Spleen (tissue), 11 donors: ENCODE measurements at regions not wholly inside any gene's neighbourhood (a gene's known extent, or its start where the extent isn't known, plus 50 kb on each side); places are given as distances from the start of the nearest gene placed in this dataset.
A peak's percentile ranks its signal among the peaks of the same experiment; 100 is the strongest.

Source experiments
- DNase-seq: peaks from one replicate; pipeline ENCODE4 v3.0.0-alpha.2; 2020
- H3K27ac ChIP-seq, 8 donors: fragments of 200-600 bp; sonication (generic) in 7 of 8; 1 replicate in 4 of 8; 2 replicates in 4 of 8; pipeline versions ENCODE4 v1.5.0 to v1.8.0; 2016 to 2021; ENCODE audit warnings: inconsistent platforms in 4 of 8, mild to moderate bottlenecking in 4 of 8, moderate library complexity in 1 of 8
- H3K27me3 ChIP-seq, 7 donors: fragments of 200-600 bp; sonication (generic) in 6 of 7; replicated peaks in 1 of 7; 1 replicate in 4 of 7; 2 replicates in 3 of 7; pipeline versions ENCODE4 v1.5.0 to v1.8.0; 2016 to 2021; ENCODE audit warnings: inconsistent platforms in 3 of 7, mild to moderate bottlenecking in 1 of 7
- H3K36me3 ChIP-seq, 6 donors: fragments of 200-600 bp; sonication (generic) in 5 of 6; 1 replicate in 4 of 6; 2 replicates in 2 of 6; pipeline versions ENCODE4 v1.5.0 to v1.8.0; 2016 to 2021; ENCODE audit warnings: inconsistent platforms in 2 of 6
- H3K4me1 ChIP-seq, 6 donors: fragments of 200-600 bp; sonication (generic) in 5 of 6; 1 replicate in 3 of 6; 2 replicates in 3 of 6; pipeline versions ENCODE4 v1.5.0 to v1.8.0; 2016 to 2021; ENCODE audit warnings: inconsistent platforms in 3 of 6
- H3K4me3 ChIP-seq, 8 donors: fragments of 200-600 bp; sonication (generic) in 7 of 8; 1 replicate in 4 of 8; 2 replicates in 4 of 8; pipeline versions ENCODE4 v1.5.0 to v1.8.0; 2016 to 2021; ENCODE audit warnings: inconsistent platforms in 4 of 8, mild to moderate bottlenecking in 4 of 8, moderate library complexity in 2 of 8
- H3K9me3 ChIP-seq, 8 donors: fragments of 200-600 bp; sonication (generic) in 7 of 8; 1 replicate in 4 of 8; 2 replicates in 4 of 8; pipeline versions ENCODE4 v1.5.0 to v1.8.0; 2016 to 2021; ENCODE audit warnings: inconsistent platforms in 4 of 8
- CTCF ChIP-seq, 11 experiments: fragments of 200-600 bp in 7 of 11; fragments of 450-650 bp in 4 of 11; sonication (generic) in 4 of 11; IDR thresholded peaks in 8 of 11; conservative IDR thresholded peaks in 3 of 11; 1 replicate in 7 of 11; 2 replicates in 4 of 11; pipeline versions ENCODE4 v1.4.0 to v1.8.0; 2016 to 2021; ENCODE audit warnings: antibody characterized with exemption in 11 of 11, inconsistent platforms in 4 of 11, mild to moderate bottlenecking in 1 of 11
- POLR2A ChIP-seq, 3 donors: fragments of 450-650 bp; IDR thresholded peaks; one replicate each; pipeline ENCODE4 v1.5.1; 2017; ENCODE audit warnings: antibody characterized with exemption in 3 of 3, mild to moderate bottlenecking in 1 of 3
- POLR2AphosphoS5 ChIP-seq, 3 donors: sonication (generic); formaldehyde crosslinking; IDR thresholded peaks; one replicate each; pipeline ENCODE4 v1.5.1; 2017; ENCODE audit warnings: antibody characterized with exemption in 3 of 3
- WGBS, 5 donors: extraction: QIAGEN DNeasy Blood & Tissue Kit in 3 of 5; methylation state at CpG; one replicate each; pipeline versions ENCODE4 v1.1.5 to v1.1.7; 2013 to 2018; 5-methylcytosine and 5-hydroxymethylcytosine counted together
- intact Hi-C: fragments of 100-400 bp; cut with DNase I; formaldehyde crosslinking; loops from one replicate; pipeline ENCODE4 v1.15.0; 2023; ENCODE audit warnings: low total_unique reads
- donor health status: healthy with polysubstance abuse.
- donor health status: DM: no; HTN: no; CAD: no; lungs with moderate emphysema.
- donor health status: DM: no; HTN: no; CAD: no.
- donor health status: Bipolar disorder and iron deficiency.
- donor health status: healthy.
- donor health status: DM: no; HTN: no; CAD: no.
- donor health status: DM: yes; HTN: yes; CAD: no.

GRCh38 chr9:135249711-135250110, 162.2 kb downstream of the OLFM1 start:
- no peaks in the 10 kb centered on the region for H3K4me1 ChIP-seq
- H3K36me3 ChIP-seq: no peaks in the 10 kb centered on the region
- peak; percentile 45 for DNase-seq
- no peak overlapping the region for H3K27ac ChIP-seq
- intact Hi-C loops: no loop called here
- no peak for TF ChIP-seq POLR2AphosphoS5 (IDR thresholded peaks at IDR 0.05)
- no peak for TF ChIP-seq POLR2A (IDR thresholded peaks at IDR 0.05)
- TF ChIP-seq CTCF (IDR thresholded peaks at IDR 0.05 in 8 of 11, conservative IDR thresholded peaks at IDR 0.05 in 3 of 11): no peak
- 85 to 95% (median 87%) methylated on average over 8 of the region's 8 CpGs for WGBS, 5 donors
- H3K4me3 ChIP-seq: no peak overlapping the region
- H3K9me3 ChIP-seq: no peaks in the 10 kb centered on the region
- H3K27me3 ChIP-seq: peaks cover 0 to 84% (median 5%) of the 10 kb centered on the region in 7 donors

- intact Hi-C loops: no loop called here
- peak; percentile 64 for DNase-seq
These were observed 163.9 kb downstream of the OLFM1 start for GRCh38 chr9:135251331-135251761.

GRCh38 chr9:135251996-135252760, 164.7 kb downstream of the OLFM1 start:
- H3K9me3 ChIP-seq: no peaks in the 10 kb centered on the region
- peak; percentile 43 for DNase-seq
- no peaks in the 10 kb centered on the region for H3K36me3 ChIP-seq
- H3K27ac ChIP-seq: no peak overlapping the region
- H3K4me1 ChIP-seq: no peaks in the 10 kb centered on the region
- no peak for TF ChIP-seq POLR2A (IDR thresholded peaks at IDR 0.05)
- TF ChIP-seq CTCF (IDR thresholded peaks at IDR 0.05 in 8 of 11, conservative IDR thresholded peaks at IDR 0.05 in 3 of 11): no peak
- TF ChIP-seq POLR2AphosphoS5 (IDR thresholded peaks at IDR 0.05): no peak
- peaks cover 0 to 86% (median 0%) of the 10 kb centered on the region in 7 donors for H3K27me3 ChIP-seq
- H3K4me3 ChIP-seq: no peak overlapping the region
- 84 to 88% (median 87%) methylated on average over 27 to 30 of the region's 30 CpGs for WGBS, 5 donors
- intact Hi-C loops: no loop called here

More at GRCh38 chr9:135251331-135251761, 163.9 kb downstream of the OLFM1 start:
- Histone ChIP-seq H3K27me3 (peaks cover 0 to 84% (median 0%) of the 10 kb centered on the region in 7 donors), H3K9me3 (no peaks in the 10 kb centered on the region), H3K4me1 (no peaks in the 10 kb centered on the region), H3K4me3 (no peak overlapping the region), H3K36me3 (no peaks in the 10 kb centered on the region), H3K27ac (no peak overlapping the region)
- WGBS, 5 donors: 83 to 93% (median 90%) methylated on average over 6 of the region's 6 CpGs; no CpG with 5 or more reads in 1 of the 5 donors
- TF ChIP-seq POLR2AphosphoS5 (IDR thresholded peaks at IDR 0.05) (no peak), POLR2A (IDR thresholded peaks at IDR 0.05) (no peak), CTCF (IDR thresholded peaks at IDR 0.05 in 8 of 11, conservative IDR thresholded peaks at IDR 0.05 in 3 of 11) (no peak)

- peaks cover 0 to 83% (median 0%) of the 10 kb centered on the region in 7 donors for H3K27me3 ChIP-seq
- peaks cover 0 to 6% (median 0%) of the 10 kb centered on the region in 6 donors for H3K4me1 ChIP-seq
- H3K36me3 ChIP-seq: no peaks in the 10 kb centered on the region
- peak; percentile 37 for DNase-seq
- H3K9me3 ChIP-seq: no peaks in the 10 kb centered on the region
- intact Hi-C loops: no loop called here
- no peak overlapping the region for H3K27ac ChIP-seq
- WGBS, 5 donors: 18 to 40% (median 32%) methylated on average over 8 to 9 of the region's 9 CpGs
- H3K4me3 ChIP-seq: no peak overlapping the region
- no peak for TF ChIP-seq POLR2AphosphoS5 (IDR thresholded peaks at IDR 0.05)
- TF ChIP-seq CTCF (IDR thresholded peaks at IDR 0.05 in 8 of 11, conservative IDR thresholded peaks at IDR 0.05 in 3 of 11): no peak
- no peak for TF ChIP-seq POLR2A (IDR thresholded peaks at IDR 0.05)
These were observed 165.5 kb downstream of the OLFM1 start for GRCh38 chr9:135252980-135253304.
